KMS-11 (cell line): ENCODE measurements at regions not wholly inside any gene's neighbourhood (a gene's known extent, or its start where the extent isn't known, plus 50 kb on each side); places are given as distances from the start of the nearest gene placed in this dataset.

ENCODE experiments used
- H2AFZ ChIP-seq: fragments of 200-600 bp; sonication (generic); 2 replicates; pipeline ENCODE4 v1.6.1; 2016; ENCODE audit warnings: antibody characterized with exemption, mixed run types, low read depth
- H3K27ac ChIP-seq: fragments of 200-600 bp; sonication (generic); 2 replicates; pipeline ENCODE4 v1.6.1; 2016; ENCODE audit warnings: mild to moderate bottlenecking, mixed run types
- H3K27me3 ChIP-seq: fragments of 200-600 bp; sonication (generic); 2 replicates; pipeline ENCODE4 v1.6.1; 2017; ENCODE audit warnings: mild to moderate bottlenecking, low read depth, mixed run types, moderate library complexity; ENCODE audit not compliant: insufficient read depth
- H3K36me3 ChIP-seq: fragments of 200-600 bp; sonication (generic); 2 replicates; pipeline ENCODE4 v1.6.1; 2017; ENCODE audit warnings: mild to moderate bottlenecking, mixed run types; ENCODE audit not compliant: insufficient read depth
- H3K4me1 ChIP-seq: fragments of 200-600 bp; sonication (generic); 2 replicates; pipeline ENCODE4 v1.6.1; 2016; ENCODE audit warnings: mild to moderate bottlenecking, low read depth, mixed run types; ENCODE audit not compliant: poor library complexity, severe bottlenecking
- H3K4me2 ChIP-seq: fragments of 200-600 bp; sonication (generic); 2 replicates; pipeline ENCODE4 v1.7.0; 2016; ENCODE audit warnings: mild to moderate bottlenecking, mixed run types
- H3K4me3 ChIP-seq: fragments of 200-600 bp; sonication (generic); IDR thresholded peaks from 2 replicates; pipeline ENCODE4 v1.6.1; 2017; ENCODE audit warnings: low read depth, low read length, mixed read lengths; ENCODE audit not compliant: insufficient read depth
- H3K79me2 ChIP-seq: fragments of 200-600 bp; sonication (generic); 2 replicates; pipeline ENCODE4 v1.6.1; 2016; ENCODE audit warnings: low read depth, mixed run types; ENCODE audit not compliant: insufficient read depth
- H3K9ac ChIP-seq: fragments of 200-600 bp; sonication (generic); 2 replicates; pipeline ENCODE4 v1.6.1; 2016; ENCODE audit warnings: mild to moderate bottlenecking, mixed run types
- H4K20me1 ChIP-seq: fragments of 200-600 bp; sonication (generic); 2 replicates; pipeline ENCODE4 v1.6.1; 2016; ENCODE audit warnings: mild to moderate bottlenecking, mixed run types; ENCODE audit not compliant: insufficient read depth
- CTCF ChIP-seq: fragments of 200-600 bp; sonication (generic); conservative IDR thresholded peaks from 2 replicates; pipeline ENCODE4 v1.6.1; 2017; ENCODE audit warnings: low read depth, mild to moderate bottlenecking, antibody characterized with exemption, low read length, moderate library complexity, mixed read lengths

- Histone ChIP-seq H3K27ac (no peak overlapping the region), H2AFZ (no peak overlapping the region)
- TF ChIP-seq CTCF: no peak
Measured at GRCh38 chr19:31627620-31628365, 278.6 kb upstream of the TSHZ3 start.

GRCh38 chr19:31629579-31630363, 280.5 kb upstream of the TSHZ3 start:
- Histone ChIP-seq H3K4me1 (no peaks in the 10 kb centered on the region), H3K27me3 (no peaks in the 10 kb centered on the region), H2AFZ (no peak overlapping the region), H3K79me2 (no peaks in the 10 kb centered on the region), H3K4me2 (no peak overlapping the region), H4K20me1 (no peaks in the 10 kb centered on the region), H3K4me3 (no peak overlapping the region), H3K27ac (no peak overlapping the region), H3K36me3 (no peaks in the 10 kb centered on the region), H3K9ac (no peak overlapping the region)
- TF ChIP-seq CTCF: no peak

More at GRCh38 chr19:31627620-31628365, 278.6 kb upstream of the TSHZ3 start:
- Histone ChIP-seq H3K27me3 (no peaks in the 10 kb centered on the region), H4K20me1 (no peaks in the 10 kb centered on the region), H3K79me2 (no peaks in the 10 kb centered on the region), H3K4me1 (no peaks in the 10 kb centered on the region), H3K36me3 (no peaks in the 10 kb centered on the region), H3K9ac (no peak overlapping the region), H3K4me3 (no peak overlapping the region), H3K4me2 (no peak overlapping the region)

- Histone ChIP-seq H3K27me3 (no peaks in the 10 kb centered on the region), H3K4me1 (no peaks in the 10 kb centered on the region), H3K4me3 (no peak overlapping the region), H3K4me2 (no peak overlapping the region), H3K9ac (no peak overlapping the region), H3K27ac (no peak overlapping the region), H3K36me3 (no peaks in the 10 kb centered on the region), H3K79me2 (no peaks in the 10 kb centered on the region), H2AFZ (no peak overlapping the region), H4K20me1 (no peaks in the 10 kb centered on the region)
- no peak for TF ChIP-seq CTCF
Measured at GRCh38 chr19:31633014-31633413, 283.8 kb upstream of the TSHZ3 start.

- H3K27ac ChIP-seq: no peak overlapping the region
- H2AFZ ChIP-seq: no peak overlapping the region
- no peak overlapping the region for H3K4me3 ChIP-seq
- H3K4me1 ChIP-seq: no peaks in the 10 kb centered on the region
- H3K4me2 ChIP-seq: no peak overlapping the region
- H3K36me3 ChIP-seq: no peaks in the 10 kb centered on the region
- H3K79me2 ChIP-seq: no peaks in the 10 kb centered on the region
- H4K20me1 ChIP-seq: no peaks in the 10 kb centered on the region
- TF ChIP-seq CTCF: no peak
- H3K27me3 ChIP-seq: no peaks in the 10 kb centered on the region
- no peak overlapping the region for H3K9ac ChIP-seq
Measured at GRCh38 chr19:31639306-31639705, 290.1 kb upstream of the TSHZ3 start.
